Breast epithelium (tissue), 4 donors: ENCODE measurements at regions not wholly inside any gene's neighbourhood (a gene's known extent, or its start where the extent isn't known, plus 50 kb on each side); places are given as distances from the start of the nearest gene placed in this dataset.

Experiments
- DNase-seq, 2 donors: peaks; one replicate each; pipeline ENCODE4 v3.0.0-alpha.2; 2019; ENCODE audit warnings: low spot score in 2 of 2
- H3K27ac ChIP-seq, 2 donors: fragments of 200-600 bp; sonication (generic) in 1 of 2; one replicate each; pipeline ENCODE4 v1.5.1; 2016 to 2019; ENCODE audit warnings: mild to moderate bottlenecking in 1 of 2
- H3K27me3 ChIP-seq, 2 donors: fragments of 200-600 bp; sonication (generic) in 1 of 2; one replicate each; pipeline versions ENCODE4 v1.5.1 to v1.6.0; 2017 to 2019; ENCODE audit warnings: control low read depth in 1 of 2, mild to moderate bottlenecking in 1 of 2
- H3K36me3 ChIP-seq: fragments of 200-600 bp; one replicate; pipeline ENCODE4 v1.5.1; 2019
- H3K4me1 ChIP-seq, 2 donors: fragments of 200-600 bp; sonication (generic); one replicate each; pipeline ENCODE4 v1.5.1; 2016 to 2019; ENCODE audit warnings: control low read depth in 1 of 2
- H3K4me3 ChIP-seq, 3 donors: fragments of 200-600 bp; sonication (generic); 1 replicate in 2 of 3; 2 replicates in 1 of 3; pipeline ENCODE4 v1.5.1; 2016 to 2019; ENCODE audit warnings: mild to moderate bottlenecking in 3 of 3, moderate library complexity in 2 of 3
- H3K9me3 ChIP-seq, 2 donors: fragments of 200-600 bp; sonication (generic) in 1 of 2; one replicate each; pipeline ENCODE4 v1.5.1; 2016 to 2019; ENCODE audit warnings: control low read depth in 1 of 2
- POLR2A ChIP-seq: fragments of 450-650 bp; IDR thresholded peaks from one replicate; pipeline ENCODE4 v1.6.1; 2016; ENCODE audit warnings: antibody characterized with exemption, mild to moderate bottlenecking, moderate library complexity
- POLR2AphosphoS5 ChIP-seq, 3 donors: sonication (generic); formaldehyde crosslinking; IDR thresholded peaks; one replicate each; pipeline ENCODE4 v1.6.1; 2017; ENCODE audit warnings: antibody characterized with exemption in 3 of 3
- intact Hi-C: fragments of 100-400 bp; cut with DNase I; formaldehyde crosslinking; loops from one replicate; pipeline ENCODE4 v1.15.1; 2023; ENCODE audit warnings: low total_unique reads
- TF ChIP-seq, protein P1 (sequence below), 3 donors: fragments of 450-650 bp; IDR thresholded peaks; one replicate each; pipeline ENCODE4 v1.5.1; 2016 to 2017; ENCODE audit warnings: antibody characterized with exemption in 3 of 3, mild to moderate bottlenecking in 3 of 3, moderate library complexity in 3 of 3

DNA sequence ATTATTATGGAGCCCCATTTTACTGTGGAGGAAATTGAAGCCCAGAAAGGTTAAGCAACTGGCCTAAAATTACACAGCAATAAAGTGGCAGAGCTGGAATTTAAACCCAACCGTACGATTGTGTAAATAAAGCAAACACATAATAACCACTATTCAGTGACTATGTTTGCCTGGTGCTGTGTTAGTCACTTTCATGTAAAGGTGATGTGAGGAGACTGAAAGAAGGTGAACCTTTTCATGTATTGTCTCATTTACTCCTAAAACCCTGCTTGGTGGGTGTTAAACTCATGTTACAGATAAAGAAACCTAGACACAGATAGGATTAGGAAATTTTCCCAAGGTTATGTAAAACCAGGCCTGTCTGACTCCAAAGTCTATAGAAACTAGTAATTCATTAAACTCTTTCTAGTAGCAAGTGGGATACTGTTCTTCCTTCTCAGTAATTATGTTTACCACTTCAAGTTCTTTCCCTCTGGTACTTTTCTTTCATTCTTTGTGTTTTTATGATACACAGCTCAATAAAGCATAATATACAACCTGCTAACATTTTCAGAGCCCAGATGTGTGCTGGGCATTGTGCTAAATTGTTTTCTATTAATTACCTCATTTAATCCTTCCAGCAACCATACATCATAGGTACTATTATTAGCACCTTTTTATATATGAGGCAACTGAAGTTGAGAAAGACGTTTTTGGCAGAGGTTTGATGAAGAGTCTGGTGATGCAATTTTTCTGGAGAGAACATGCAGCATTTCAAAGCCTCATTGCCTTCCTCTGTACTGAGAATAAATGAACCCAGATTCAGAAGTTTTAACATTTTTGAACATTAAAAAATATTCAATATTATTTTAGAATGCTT is 202.7 kb downstream of the SPRY1 start:
- Histone ChIP-seq H3K36me3 (no peaks in the 10 kb centered on the region), H3K9me3 (no peaks in the 10 kb centered on the region), H3K4me1 (peaks cover 0 to 6% of the 10 kb centered on the region in 2 donors), H3K4me3 (no peak overlapping the region), H3K27ac (peak overlapping the region; percentile 81), H3K27me3 (no peaks in the 10 kb centered on the region)
- DNase-seq, result no peak
- no peak for TF ChIP-seq POLR2A
- TF ChIP-seq POLR2AphosphoS5 (IDR thresholded peaks at IDR 0.05), result peak in 1 of 3 donors; percentile 51
- TF ChIP-seq, protein P1, sequence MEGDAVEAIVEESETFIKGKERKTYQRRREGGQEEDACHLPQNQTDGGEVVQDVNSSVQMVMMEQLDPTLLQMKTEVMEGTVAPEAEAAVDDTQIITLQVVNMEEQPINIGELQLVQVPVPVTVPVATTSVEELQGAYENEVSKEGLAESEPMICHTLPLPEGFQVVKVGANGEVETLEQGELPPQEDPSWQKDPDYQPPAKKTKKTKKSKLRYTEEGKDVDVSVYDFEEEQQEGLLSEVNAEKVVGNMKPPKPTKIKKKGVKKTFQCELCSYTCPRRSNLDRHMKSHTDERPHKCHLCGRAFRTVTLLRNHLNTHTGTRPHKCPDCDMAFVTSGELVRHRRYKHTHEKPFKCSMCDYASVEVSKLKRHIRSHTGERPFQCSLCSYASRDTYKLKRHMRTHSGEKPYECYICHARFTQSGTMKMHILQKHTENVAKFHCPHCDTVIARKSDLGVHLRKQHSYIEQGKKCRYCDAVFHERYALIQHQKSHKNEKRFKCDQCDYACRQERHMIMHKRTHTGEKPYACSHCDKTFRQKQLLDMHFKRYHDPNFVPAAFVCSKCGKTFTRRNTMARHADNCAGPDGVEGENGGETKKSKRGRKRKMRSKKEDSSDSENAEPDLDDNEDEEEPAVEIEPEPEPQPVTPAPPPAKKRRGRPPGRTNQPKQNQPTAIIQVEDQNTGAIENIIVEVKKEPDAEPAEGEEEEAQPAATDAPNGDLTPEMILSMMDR (IDR thresholded peaks at IDR 0.05), result no peak
- intact Hi-C loops, result no loop called here

- intact Hi-C loops, result loop anchor here (2.0 kb wide), 1 partner anchor 15 kb away; no protein-coding TSS in a partner anchor
- DNase-seq, result peak; percentile 58 to 84
Observed at GRCh38 chr4:123599920-123600810, 203.6 kb downstream of the SPRY1 start.

GRCh38 chr4:123600987-123601904 is 204.7 kb downstream of the SPRY1 start:
- H3K4me3 ChIP-seq, result no peak overlapping the region
- no peaks in the 10 kb centered on the region for H3K36me3 ChIP-seq
- H3K27ac ChIP-seq, result peak overlapping the region; percentile 32 to 59
- TF ChIP-seq POLR2A (no peak), POLR2AphosphoS5 (IDR thresholded peaks at IDR 0.05) (no peak)
- TF ChIP-seq, protein P1 (IDR thresholded peaks at IDR 0.05), result no peak
- intact Hi-C loops, result loop anchor here (2.0 kb wide), 1 partner anchor 16 kb away; no protein-coding TSS in a partner anchor
- no peaks in the 10 kb centered on the region for H3K9me3 ChIP-seq
- H3K4me1 ChIP-seq, result peaks cover 0 to 6% of the 10 kb centered on the region in 2 donors
- H3K27me3 ChIP-seq, result no peaks in the 10 kb centered on the region
- no peak for DNase-seq

More at GRCh38 chr4:123599920-123600810, 203.6 kb downstream of the SPRY1 start:
- H3K4me1 ChIP-seq, result peaks cover 0 to 6% of the 10 kb centered on the region in 2 donors
- H3K4me3 ChIP-seq, result no peak overlapping the region
- H3K9me3 ChIP-seq, result no peaks in the 10 kb centered on the region
- peak in 1 of 3 donors; percentile 48 for TF ChIP-seq POLR2AphosphoS5 (IDR thresholded peaks at IDR 0.05)
- TF ChIP-seq, protein P1 (IDR thresholded peaks at IDR 0.05), result no peak
- H3K27me3 ChIP-seq, result no peaks in the 10 kb centered on the region
- peak overlapping the region; percentile 81 for H3K27ac ChIP-seq
- no peaks in the 10 kb centered on the region for H3K36me3 ChIP-seq

GRCh38 chr4:123602007-123602406 is 205.4 kb downstream of the SPRY1 start:
- no peaks in the 10 kb centered on the region for H3K27me3 ChIP-seq
- intact Hi-C loops, result no loop called here
- peaks cover 0 to 6% of the 10 kb centered on the region in 2 donors for H3K4me1 ChIP-seq
- no peak overlapping the region for H3K4me3 ChIP-seq
- no peak overlapping the region for H3K27ac ChIP-seq
- TF ChIP-seq POLR2A (no peak), POLR2AphosphoS5 (IDR thresholded peaks at IDR 0.05) (no peak)
- TF ChIP-seq, protein P1 (IDR thresholded peaks at IDR 0.05), result no peak
- DNase-seq, result no peak
- no peaks in the 10 kb centered on the region for H3K36me3 ChIP-seq
- H3K9me3 ChIP-seq, result no peaks in the 10 kb centered on the region
